Calu3 (cell line): ENCODE measurements at regions not wholly inside any gene's neighbourhood (a gene's known extent, or its start where the extent isn't known, plus 50 kb on each side); places are given as distances from the start of the nearest gene placed in this dataset.

Source experiments
- BruUV-seq: library from RNA; stranded (reverse); fragments of 400-500 nt; replicated peaks from 2 replicates; lab custom pipeline; 2021; lab: Mats Ljungman, UMichigan
- CTCF ChIA-PET: fragments of 300-600 bp; sonication (Branson Sonifier 250); formaldehyde crosslinking; loops from one replicate; lab custom pipeline; 2022; ENCODE audit warnings: antibody characterized with exemption; lab: Charles Lee
- DNase-seq: peaks from one replicate; pipeline ENCODE4 v3.0.0; 2022
- H3K27ac Mint-ChIP-seq: one replicate; pipeline ENCODE4 v1.8.0; 2022; ENCODE audit warnings: mixed read lengths; ENCODE audit not compliant: unreplicated experiment
- H3K27me3 Mint-ChIP-seq: one replicate; pipeline ENCODE4 v1.8.0; 2022; ENCODE audit warnings: mixed read lengths; ENCODE audit not compliant: unreplicated experiment
- H3K36me3 Mint-ChIP-seq: one replicate; pipeline ENCODE4 v1.8.0; 2022; ENCODE audit warnings: mild to moderate bottlenecking, moderate library complexity, mixed read lengths; ENCODE audit not compliant: insufficient read depth, unreplicated experiment
- H3K4me1 Mint-ChIP-seq: one replicate; pipeline ENCODE4 v1.8.0; 2022; ENCODE audit warnings: mild to moderate bottlenecking, low read depth, mixed read lengths; ENCODE audit not compliant: unreplicated experiment
- H3K4me3 Mint-ChIP-seq: one replicate; pipeline ENCODE4 v1.8.0; 2022; ENCODE audit warnings: mild to moderate bottlenecking, low read depth, moderate library complexity, mixed read lengths; ENCODE audit not compliant: unreplicated experiment
- H3K9me3 Mint-ChIP-seq: one replicate; pipeline ENCODE4 v1.8.0; 2022; ENCODE audit warnings: low read depth, mixed read lengths; ENCODE audit not compliant: unreplicated experiment
- CTCF ChIP-seq: fragments of 200-600 bp; IDR thresholded peaks from one replicate; pipeline ENCODE4 v1.8.0; 2022; ENCODE audit warnings: antibody characterized with exemption; ENCODE audit not compliant: unreplicated experiment
- intact Hi-C: fragments of 100-400 bp; cut with micrococcal nuclease; formaldehyde crosslinking; loops from one replicate; pipeline ENCODE4 v1.10.0; 2022; ENCODE audit not compliant: unreplicated experiment

- H3K27ac Mint-ChIP-seq = no peak overlapping the region
- H3K9me3 Mint-ChIP-seq = no peaks in the 10 kb centered on the region
- no peaks in the 10 kb centered on the region for H3K4me1 Mint-ChIP-seq
- no peaks in the 10 kb centered on the region for H3K36me3 Mint-ChIP-seq
- intact Hi-C loops = no loop called here
- H3K27me3 Mint-ChIP-seq = no peaks in the 10 kb centered on the region
- CTCF ChIA-PET = no interaction called here
- no peak for DNase-seq
- H3K4me3 Mint-ChIP-seq = no peak overlapping the region
- no peak for TF ChIP-seq CTCF
- BruUV-seq = no TSS peak
Observed at GRCh38 chr13:30021611-30022010, 171.2 kb upstream of the UBL3 start.

- Mint-ChIP-seq H3K4me1 (no peaks in the 10 kb centered on the region), H3K4me3 (no peak overlapping the region), H3K9me3 (no peaks in the 10 kb centered on the region), H3K27ac (no peak overlapping the region), H3K27me3 (peaks cover 6% of the 10 kb centered on the region), H3K36me3 (no peaks in the 10 kb centered on the region)
- intact Hi-C loops = no loop called here
- BruUV-seq = no TSS peak
- no peak for TF ChIP-seq CTCF
- CTCF ChIA-PET = no interaction called here
- DNase-seq = no peak
Observed at GRCh38 chr13:30020726-30021312, 170.4 kb upstream of the UBL3 start.

- CTCF ChIA-PET = no interaction called here
- BruUV-seq = no TSS peak
- no peak for TF ChIP-seq CTCF
- Mint-ChIP-seq H3K4me3 (no peak overlapping the region), H3K27ac (no peak overlapping the region), H3K4me1 (no peaks in the 10 kb centered on the region), H3K27me3 (peaks cover 12% of the 10 kb centered on the region), H3K36me3 (no peaks in the 10 kb centered on the region), H3K9me3 (no peaks in the 10 kb centered on the region)
- DNase-seq = no peak
- intact Hi-C loops = no loop called here
Observed at GRCh38 chr13:30019648-30020626, 169.5 kb upstream of the UBL3 start.

GRCh38 chr13:30017880-30018279 lies 167.5 kb upstream of the UBL3 start:
- Mint-ChIP-seq H3K9me3 (no peaks in the 10 kb centered on the region), H3K27ac (no peak overlapping the region), H3K4me1 (no peaks in the 10 kb centered on the region), H3K36me3 (no peaks in the 10 kb centered on the region), H3K4me3 (no peak overlapping the region), H3K27me3 (peaks cover 12% of the 10 kb centered on the region)
- intact Hi-C loops = no loop called here
- CTCF ChIA-PET = no interaction called here
- DNase-seq = no peak
- BruUV-seq = no TSS peak
- no peak for TF ChIP-seq CTCF
